ENCODE measurements at regions not wholly inside any gene's neighbourhood (a gene's known extent, or its start where the extent isn't known, plus 50 kb on each side); places are given as distances from the start of the nearest gene placed in this dataset.

GRCh38 chr9:88072831-88073375 lies 65.4 kb downstream of the SPATA31C2 start:
- TF ChIP-seq POLR2A (IDR thresholded peaks at IDR 0.05) = no peak
- TF ChIP-seq CTCF (IDR thresholded peaks at IDR 0.05) = no peak

All from thyroid gland (tissue), 4 donors.